Activated CD4-positive, CD25-positive, alpha-beta regulatory T cell treated with anti-CD3 and anti-CD28 coated beads, Interleukin-2, amount 50 U/mL, for 16 hours (primary cell): ENCODE measurements at regions not wholly inside any gene's neighbourhood (a gene's known extent, or its start where the extent isn't known, plus 50 kb on each side); places are given as distances from the start of the nearest gene placed in this dataset.

Source experiments
- DNase-seq: peaks from one replicate; pipeline ENCODE4 v3.0.0-alpha.2; 2020; ENCODE audit warnings: low read depth, low spot score

- no peak for DNase-seq
Observed at GRCh38 chr12:97324471-97324870, 138.1 kb upstream of the RMST start.

DNA sequence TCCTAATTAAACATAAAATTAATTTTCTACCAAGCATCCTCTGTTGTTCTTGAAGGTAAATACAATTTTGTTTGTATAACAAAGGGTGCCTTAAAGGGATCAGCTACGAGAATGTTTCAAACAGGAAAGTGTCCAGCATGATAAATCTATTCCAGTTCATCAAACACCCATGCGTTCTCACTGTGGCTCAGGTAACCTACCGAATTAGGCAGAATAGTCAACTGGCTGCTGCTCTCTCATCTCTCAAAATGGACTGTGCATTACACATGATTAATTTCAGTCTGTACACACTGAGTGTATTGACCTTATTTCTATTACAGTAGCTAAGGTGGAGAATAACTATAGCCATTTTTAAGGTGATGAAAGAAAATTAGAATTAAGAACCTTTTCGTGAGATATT is 127.5 kb upstream of the RMST start:
- no peak for DNase-seq

GRCh38 chr12:97336900-97337751 is 125.5 kb upstream of the RMST start:
- no peak for DNase-seq

- DNase-seq: no peak
Observed at GRCh38 chr12:97342130-97342529, 120.5 kb upstream of the RMST start.

- no peak for DNase-seq
Observed at GRCh38 chr12:97347956-97348355, 114.6 kb upstream of the RMST start.

DNA sequence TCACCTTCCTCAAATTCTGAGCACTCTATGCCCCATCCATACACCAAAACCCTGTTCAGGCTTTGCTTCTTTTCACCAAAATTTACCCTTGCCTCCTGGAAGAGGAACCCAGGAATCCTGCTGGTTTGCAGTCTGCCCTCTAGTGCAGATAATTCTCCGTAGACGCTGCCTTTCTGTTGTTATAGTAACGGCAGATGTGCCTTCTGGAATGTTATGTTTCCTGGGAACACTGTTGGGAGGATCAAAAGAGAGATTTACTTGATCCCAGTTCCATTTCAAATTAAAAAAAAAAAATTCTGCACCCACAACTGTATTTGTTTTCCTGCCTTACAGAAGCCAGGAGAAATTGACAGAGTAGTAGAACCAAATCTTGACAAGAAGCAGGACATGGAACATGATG is 104.2 kb upstream of the RMST start:
- DNase-seq: no peak

DNA sequence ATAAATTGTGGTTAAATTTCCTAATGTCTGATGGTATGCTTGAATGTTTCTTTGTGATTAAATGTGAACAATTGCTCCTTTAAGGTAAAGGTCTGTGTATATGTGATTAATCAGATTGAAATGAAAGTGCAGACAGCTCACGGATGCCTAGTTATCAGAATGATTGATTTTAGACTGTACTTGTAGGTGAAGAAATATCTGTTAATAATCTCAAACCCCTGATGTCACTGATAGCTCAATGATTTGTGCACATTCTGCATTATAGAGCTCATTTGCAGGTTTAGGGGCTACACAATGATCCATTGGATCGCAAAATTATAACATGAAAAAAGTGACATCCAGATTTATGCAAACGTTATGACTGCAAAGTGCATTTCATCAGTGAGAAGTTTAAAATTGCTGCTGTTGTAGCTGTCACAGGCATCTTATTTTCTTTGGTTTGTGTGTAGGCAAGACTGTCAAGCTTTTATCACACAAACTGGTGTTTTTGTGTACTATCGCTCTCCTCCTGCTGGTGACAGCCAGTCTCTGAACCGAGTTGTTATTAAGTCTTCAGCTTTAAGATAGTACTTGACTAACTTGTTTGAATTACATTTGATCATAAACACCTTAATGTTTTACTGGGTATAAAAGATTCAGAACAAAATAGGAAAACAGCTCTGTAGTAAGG is 103.4 kb upstream of the RMST start:
- no peak for DNase-seq

GRCh38 chr12:97363693-97364092 is 98.9 kb upstream of the RMST start:
- DNase-seq: no peak

GRCh38 chr12:97368462-97369163 is 94.0 kb upstream of the RMST start:
- DNase-seq: no peak

DNA sequence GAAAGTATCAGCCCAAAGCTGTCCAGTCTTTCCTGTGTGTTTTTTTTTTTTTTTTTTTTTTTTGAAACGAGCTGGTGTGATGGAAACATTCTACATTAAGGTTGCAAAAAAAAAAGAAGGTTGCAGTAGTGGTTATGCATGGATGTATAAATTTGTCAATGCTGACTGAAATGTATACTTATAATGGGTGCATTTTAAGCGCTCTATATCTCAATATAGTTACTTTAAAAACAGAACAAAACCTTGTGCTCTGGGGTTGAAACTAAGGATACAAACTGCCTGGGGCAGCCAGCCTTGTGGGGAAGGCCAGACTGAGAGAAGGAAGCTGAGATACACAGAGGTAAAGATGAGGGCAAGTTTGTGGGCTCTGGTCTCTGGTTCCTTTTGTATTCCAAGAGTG is 87.3 kb upstream of the RMST start:
- no peak for DNase-seq

GRCh38 chr12:97380440-97380839 is 82.2 kb upstream of the RMST start:
- no peak for DNase-seq

DNA sequence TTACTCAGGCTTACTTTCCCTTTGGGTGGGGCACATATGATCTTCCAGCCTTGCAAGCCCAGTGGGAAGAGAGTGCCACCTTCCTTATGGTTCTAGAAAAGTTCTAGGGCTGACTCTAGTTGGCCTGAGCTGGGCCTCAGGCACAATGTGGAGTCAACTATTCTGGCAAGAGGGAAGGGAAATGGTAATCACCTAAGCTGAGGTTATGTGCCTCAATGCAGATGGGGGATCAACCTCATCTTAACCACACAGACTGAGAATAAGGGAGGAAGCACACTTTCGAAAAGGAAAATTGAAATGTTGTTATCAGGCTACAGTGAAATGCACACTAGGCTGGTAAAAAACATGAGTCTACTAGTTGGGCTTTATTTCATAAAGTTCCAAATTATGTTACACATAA is 77.5 kb upstream of the RMST start:
- DNase-seq: no peak

DNA sequence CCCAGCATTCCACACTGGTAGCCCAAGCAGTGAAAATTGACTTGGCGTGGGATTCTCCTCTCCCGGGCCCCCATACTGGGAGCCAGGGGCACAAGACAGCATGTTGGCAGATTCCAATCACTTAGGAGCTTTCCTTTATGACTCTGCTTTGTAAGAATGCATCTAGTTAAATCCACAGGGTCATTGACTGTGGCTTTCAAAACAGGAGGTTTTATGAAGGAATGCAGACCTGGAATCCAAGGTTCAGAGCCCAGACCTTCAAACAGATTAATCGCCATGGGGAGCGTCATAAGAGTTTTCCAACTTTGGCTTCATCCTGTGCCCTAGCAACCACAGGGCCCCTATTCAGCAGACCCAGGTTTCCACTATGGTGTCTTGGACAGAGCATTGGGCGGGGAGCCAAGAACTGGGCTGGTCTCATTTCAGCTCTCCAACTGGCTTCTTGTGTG is 76.4 kb upstream of the RMST start:
- DNase-seq: no peak

- no peak for DNase-seq
Observed at GRCh38 chr12:97387844-97388243, 74.8 kb upstream of the RMST start.

DNA sequence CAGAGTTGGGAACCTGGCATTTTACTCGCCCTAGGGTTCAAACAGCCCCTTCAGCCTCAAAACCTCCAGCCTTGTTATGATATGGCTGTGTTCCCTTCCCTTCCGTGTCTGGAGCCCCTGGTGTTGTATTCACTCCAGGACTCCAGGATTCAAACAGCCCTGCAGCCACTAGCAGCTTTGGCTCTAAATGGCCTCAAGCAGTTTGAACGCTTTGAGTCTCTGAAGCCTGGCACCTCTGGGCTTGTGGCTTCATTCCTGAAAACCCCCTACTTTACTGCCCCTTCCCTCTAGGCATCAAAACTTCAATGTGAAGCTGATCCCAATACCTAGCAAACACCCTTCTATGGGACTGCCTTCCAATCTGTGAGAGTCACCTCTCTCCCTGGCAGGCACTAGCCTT is 67.9 kb upstream of the RMST start:
- DNase-seq: no peak

GRCh38 chr12:97397008-97397407 is 65.6 kb upstream of the RMST start:
- DNase-seq: no peak

DNA sequence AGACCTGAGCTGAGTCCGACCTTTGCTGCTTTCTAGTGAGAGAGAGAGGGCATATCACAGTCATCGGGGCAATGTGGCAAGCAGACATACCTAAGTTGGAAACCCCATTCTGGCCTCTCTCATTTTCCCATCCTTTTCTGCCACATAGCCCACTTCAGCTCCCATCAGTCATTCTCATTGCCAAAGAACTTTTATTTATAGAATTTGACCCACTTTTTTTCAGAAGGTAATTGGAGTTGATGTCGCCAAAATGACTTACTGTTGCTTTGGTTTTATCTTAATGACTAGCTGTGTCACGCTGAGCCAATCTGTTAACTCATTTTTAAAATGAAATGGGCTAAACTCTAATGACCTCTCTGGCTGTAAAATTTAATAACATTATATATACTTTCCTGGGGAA is 63.9 kb upstream of the RMST start:
- no peak for DNase-seq

DNA sequence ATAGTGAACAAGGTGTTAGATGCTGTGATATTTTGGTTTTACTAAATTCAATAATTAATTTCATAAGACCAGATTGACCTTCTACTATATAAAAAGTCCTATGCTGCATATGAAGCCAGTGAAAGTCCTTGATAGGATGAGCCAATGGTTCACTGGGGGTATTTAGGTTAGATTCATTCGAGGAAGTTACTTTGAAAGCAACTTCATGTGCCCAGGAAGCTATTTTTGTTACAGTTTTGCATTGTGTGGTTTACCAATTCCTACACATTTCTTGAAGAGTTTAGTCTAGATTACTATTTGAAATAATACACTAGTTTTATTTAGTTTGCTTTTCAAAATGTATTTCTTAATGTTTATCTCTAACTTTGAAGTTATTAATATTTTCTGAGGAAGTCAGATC is 58.5 kb upstream of the RMST start:
- no peak for DNase-seq

DNA sequence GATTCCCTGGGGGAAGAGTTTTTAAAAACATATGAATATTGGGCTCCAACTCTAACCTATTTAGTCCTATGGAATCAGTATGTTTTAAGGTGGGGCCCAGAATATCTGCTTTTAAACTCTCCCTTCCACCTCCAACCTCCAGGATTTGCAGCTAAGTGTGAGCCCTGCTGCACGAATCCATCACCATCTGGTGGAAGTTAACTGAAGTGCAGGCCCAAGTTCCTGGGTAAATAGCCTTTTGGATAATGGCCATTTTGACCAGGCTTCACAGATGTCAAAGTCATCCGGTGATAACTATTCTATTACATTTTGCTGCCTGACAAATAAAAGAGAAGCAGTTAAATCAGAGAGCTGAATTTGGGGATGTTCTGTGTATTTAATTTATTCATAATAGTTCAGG is 58.1 kb upstream of the RMST start:
- no peak for DNase-seq

GRCh38 chr12:97408363-97408762 is 54.2 kb upstream of the RMST start:
- no peak for DNase-seq

- no peak for DNase-seq
Observed at GRCh38 chr12:97411341-97411740, 51.3 kb upstream of the RMST start.
